HK-2 (cell line): ENCODE measurements at regions not wholly inside any gene's neighbourhood (a gene's known extent, or its start where the extent isn't known, plus 50 kb on each side); places are given as distances from the start of the nearest gene placed in this dataset.

ENCODE experiments used
- DNase-seq: peaks from one replicate; pipeline ENCODE4 v3.0.0-alpha.2; 2018; ENCODE audit not compliant: unreplicated experiment

GRCh38 chr5:25823330-25823873, 1178.6 kb upstream of the CDH10 start:
- no peak for DNase-seq
